Amniotic epithelial cell (primary cell): ENCODE measurements at regions not wholly inside any gene's neighbourhood (a gene's known extent, or its start where the extent isn't known, plus 50 kb on each side); places are given as distances from the start of the nearest gene placed in this dataset.

Experiments
- DNase-seq: peaks from one replicate; pipeline ENCODE4 v3.0.0-alpha.2; 2010; ENCODE audit warnings: low read depth

DNA sequence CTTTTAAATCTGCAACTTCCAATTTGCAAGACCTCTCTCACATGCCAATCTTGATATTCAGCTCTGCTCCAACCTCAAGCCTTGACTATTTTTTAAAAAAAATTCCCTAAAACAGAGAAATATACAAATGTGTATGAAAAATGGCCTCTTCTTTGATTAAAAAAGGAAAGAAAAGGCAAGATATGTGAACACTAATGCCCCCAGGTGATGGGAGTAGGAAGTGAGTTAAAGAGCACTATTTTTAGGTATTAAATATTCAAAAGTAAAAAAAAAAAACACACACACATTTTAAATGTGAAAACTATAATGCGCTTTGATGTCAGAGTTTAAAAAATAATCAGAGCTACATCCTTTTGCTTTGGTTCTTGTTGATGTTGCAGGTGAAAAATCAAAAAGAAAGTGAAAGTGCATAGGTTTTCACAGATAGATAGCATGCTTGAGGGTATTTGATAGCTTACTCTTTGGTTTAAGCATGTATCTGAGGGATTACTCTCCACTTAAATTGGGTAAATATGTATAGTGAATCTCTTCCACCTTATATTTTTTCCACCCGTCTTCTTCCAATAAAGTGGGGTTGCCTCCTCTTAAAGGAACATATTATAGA, 406.0 kb upstream of the POU3F3 start:
- no peak for DNase-seq

DNA sequence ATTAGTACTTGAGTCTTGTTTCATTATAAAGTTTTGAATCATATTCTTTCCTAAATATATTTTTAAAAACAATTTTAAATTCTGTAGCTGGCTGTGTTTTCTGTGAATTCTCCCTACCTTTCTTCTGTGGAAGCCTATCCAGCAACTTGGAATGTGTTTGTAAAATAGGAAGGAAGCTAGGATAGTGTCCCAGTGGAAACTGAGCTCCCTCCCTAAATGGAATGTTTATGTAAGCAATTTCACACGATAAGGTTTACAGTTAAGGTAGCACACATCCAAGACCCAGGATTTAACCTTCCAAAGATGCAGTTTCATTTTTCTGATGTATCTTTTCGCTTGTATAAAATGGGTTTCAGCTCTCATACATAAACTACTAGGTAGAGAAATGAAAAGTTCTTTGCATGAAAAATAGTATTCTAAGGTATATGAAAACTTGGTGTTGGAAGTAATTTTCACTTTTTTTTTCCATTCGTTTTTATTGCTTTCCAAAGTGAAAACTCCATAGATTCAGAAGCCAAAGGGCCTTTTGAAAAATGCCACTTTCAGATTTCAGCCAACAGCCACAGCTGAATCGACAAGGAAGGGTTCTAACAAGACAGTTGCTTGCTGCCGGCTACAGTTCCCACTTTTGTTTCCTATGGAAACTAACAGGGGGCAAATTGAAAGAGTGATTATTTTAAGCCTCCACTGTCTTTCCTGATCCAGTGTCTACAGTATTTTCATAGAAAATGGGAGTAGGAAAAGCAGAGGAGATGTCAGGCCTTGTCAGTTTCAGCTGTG, 405.1 kb upstream of the POU3F3 start:
- no peak for DNase-seq

DNA sequence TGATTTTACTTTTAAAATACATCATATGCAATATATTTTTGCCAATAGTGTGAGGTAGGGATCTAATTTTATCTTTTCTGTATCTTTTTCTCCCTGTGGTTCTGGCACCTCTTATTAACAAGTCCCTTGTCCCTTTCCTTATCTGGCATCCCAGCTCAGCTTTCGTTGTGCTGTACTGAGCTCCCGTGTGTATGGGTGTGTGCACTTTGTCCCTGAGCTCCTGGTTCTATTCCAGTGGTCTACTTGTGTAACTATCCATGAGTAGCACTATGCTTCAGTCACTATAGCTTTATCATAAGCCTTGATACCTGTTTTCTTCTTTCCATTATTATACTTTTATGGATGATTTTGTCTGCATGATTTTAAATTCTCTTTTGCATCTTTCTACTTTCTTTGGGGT, 401.4 kb upstream of the POU3F3 start:
- no peak for DNase-seq

DNA sequence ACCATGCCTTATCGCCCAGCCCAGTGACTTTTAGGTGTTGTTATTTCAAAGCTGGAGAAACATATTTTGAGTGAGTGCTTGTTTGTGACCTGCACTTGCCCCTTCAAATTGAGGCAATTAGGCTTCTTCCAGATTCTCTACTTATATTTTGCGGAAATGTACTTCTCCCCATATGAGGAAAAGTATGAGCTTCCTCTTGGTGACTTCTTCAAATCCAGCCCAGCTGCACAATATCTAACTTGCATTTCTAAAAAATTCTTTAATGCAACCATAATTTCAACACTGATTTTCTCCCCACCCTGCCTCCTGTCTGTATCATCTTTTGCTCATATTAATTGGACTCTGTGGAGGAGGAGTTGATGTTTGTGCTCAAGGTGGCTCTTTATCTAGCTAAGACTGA, 391.2 kb upstream of the POU3F3 start:
- no peak for DNase-seq

DNA sequence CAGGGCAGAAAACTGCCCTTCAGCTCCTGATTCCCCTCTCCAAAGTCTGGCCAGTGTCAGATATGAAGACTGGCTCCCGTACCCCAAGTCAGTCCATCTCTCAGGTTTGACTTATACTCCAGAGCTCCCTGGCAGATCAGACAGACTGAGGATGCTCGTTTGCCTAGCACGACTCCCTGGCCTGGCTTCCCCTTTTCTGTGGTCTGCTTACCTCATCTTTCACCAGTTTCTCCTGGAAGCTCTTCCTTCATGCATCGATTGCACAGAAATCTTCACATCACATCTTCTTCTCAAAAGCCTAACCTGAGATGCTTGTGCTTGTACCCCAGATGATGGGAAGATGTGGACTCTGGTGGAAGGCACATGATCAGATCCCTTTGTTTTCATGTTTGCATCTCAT, 387.9 kb upstream of the POU3F3 start:
- DNase-seq: no peak

DNA sequence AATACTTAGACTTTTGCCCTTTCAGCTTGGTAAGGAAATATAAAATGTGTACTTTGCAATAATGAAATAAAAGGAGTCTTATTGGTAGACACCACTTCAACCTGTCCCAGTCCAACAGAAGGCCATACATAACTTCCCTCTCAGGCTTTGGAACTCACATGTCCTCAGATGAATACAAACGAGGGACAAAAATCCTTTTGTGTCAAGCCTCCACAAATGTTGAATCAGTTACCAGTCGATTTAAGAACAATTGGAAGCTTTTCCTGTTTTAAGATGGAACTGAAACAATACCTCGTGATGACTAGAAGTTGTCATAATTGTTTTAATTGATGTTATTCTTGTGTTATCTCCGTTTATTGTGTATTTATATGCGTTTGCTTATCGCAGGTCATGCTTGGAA, 385.1 kb upstream of the POU3F3 start:
- no peak for DNase-seq

DNA sequence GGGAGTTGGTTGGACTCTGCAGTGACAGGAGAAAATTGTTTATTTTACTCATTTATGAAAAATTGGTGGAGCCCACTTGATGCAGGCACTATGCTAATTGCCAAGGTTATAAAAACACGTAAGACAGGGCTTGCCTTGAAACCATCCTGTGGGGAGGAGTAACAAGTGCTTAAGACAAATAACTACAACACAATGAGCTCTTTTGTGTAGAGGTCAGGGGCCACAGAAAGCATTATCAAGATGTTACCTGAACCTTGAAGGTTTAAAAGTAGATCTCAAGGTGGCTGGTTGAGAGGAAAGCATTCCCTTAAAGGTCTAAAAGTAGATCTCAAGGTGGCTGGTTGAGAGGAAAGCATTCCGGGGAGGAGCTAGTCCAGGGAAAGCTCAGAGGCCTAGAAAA, 381.8 kb upstream of the POU3F3 start:
- DNase-seq: no peak

DNA sequence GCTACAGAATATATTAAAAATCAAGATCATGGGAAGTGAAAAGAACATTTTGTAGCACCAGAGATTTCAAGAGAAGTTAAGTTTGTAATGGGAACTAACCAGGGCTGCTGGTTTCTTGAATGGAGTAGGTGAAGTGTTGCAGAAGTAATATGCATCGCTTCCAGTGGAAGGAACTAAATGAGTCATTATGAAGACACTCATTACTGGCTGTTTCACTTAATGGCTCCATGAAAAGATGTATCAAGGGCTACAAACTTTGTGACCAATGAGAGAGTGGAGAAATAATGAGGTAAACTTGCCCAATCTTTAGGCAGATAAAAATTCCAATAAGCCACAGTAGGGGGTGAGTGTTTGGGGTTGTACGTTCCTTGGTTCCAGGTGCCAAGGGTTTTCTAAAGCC, 380.4 kb upstream of the POU3F3 start:
- no peak for DNase-seq

DNA sequence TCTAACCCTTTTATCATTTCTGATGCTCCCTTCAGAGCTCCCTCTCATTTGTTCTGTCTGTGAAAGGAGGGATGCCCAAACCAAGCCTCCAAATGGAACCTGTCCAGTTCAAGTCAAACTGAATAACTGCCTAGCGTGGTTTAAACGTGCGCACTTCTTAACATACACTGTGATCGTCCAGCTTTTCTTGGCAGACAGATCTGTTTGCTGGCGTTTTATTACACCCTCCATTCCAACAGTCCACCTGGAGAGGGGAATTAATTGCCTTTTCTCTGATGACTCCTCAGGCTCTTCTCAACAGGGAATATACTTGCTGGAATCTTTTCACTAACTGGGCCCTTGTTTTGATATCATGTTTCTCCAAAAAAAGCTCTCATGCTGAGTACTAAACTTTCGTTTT, 379.2 kb upstream of the POU3F3 start:
- DNase-seq: no peak

DNA sequence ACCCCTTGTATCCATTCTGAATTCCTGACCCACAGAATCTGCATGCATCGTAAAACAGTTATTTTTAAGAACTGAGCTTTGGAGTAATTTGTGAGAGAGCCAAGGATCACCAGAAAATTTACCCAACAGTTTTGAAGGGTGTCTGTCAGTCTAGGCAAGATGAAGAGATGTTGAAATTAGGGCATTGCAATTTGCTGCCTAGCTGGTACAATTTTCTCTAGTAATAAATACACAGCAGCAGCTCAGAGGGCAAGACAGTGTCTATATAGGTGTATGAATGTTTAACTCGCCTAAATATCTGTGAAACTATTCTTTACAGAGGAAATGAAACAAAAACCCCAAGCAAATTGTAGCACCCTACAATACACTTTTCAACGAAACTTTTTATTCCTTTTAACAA, 377.8 kb upstream of the POU3F3 start:
- no peak for DNase-seq

DNA sequence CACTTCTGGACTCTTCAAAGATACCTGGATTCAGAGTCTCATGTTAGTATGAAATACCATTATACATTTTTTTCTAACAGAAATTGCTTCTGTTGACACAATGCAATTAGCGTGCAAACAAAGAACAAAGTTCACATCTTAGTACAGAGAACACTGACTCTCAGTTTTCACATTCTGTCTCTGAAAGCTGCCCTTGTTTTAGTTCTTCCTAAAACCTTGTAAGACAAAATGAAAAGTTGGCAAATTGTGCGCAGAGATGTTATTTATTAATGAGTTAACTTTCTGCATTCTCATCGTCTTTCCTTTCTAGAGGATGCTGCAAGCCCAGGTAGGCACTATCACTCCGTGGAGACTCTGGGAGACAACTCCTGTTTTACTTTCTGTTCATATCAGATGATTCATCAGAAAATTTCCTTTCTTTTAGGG, 377.3 kb upstream of the POU3F3 start:
- no peak for DNase-seq

DNA sequence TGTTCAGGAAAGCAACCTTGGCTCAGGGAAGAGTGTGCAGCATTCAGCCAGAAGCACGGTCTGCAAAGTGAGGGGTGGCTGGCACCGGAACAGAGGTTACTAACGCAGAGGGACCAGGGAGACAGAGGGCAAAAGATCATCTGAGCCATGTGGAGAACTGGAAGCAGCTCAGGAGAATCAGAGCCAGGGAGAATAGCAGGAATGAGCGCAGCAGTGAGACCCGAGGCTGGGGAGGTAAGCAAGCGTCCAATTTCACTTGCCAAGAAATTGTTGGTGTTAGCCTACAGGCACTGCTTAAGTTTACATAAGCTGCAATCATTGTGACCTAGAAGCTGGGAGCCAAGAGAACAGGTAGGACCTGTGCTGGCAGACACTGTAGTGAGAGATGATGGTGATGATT, 372.6 kb upstream of the POU3F3 start:
- DNase-seq: no peak

DNA sequence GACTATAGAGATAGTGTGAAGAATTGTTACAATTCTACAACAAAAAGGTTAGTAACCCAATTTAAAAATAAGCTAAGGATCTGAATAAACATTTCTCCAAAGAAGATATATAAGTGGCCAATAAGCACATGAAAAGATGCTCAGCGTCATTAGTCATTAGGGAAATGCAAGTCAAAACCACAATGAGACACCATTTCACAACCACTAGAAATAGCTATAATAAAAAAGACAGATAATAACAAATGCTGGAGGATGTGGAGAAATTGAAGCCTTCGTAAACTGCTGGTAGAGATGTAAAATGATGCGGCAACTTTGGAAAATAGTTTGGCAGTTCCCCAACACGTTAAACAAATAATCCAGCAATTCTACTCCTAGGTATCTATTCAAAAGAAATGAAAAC, 366.5 kb upstream of the POU3F3 start:
- no peak for DNase-seq

DNA sequence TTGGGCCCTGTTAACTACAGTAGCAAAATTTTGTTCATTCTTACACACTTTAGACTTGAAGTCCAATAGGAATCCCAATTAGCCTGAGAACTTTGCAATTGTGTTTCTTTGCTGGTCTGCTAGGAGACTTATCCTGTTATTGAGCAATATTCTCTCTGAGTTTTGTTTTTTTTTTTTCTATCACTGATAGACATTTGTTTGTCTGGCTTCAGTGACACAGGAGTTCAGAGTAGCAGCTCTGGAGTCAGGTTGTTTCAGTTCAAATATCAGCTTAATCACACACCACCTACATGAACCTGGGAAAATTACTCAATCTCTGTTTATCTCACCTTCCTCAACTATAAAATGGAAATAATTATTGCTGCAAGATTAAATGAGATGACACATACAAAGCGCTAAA, 360.2 kb upstream of the POU3F3 start:
- no peak for DNase-seq

DNA sequence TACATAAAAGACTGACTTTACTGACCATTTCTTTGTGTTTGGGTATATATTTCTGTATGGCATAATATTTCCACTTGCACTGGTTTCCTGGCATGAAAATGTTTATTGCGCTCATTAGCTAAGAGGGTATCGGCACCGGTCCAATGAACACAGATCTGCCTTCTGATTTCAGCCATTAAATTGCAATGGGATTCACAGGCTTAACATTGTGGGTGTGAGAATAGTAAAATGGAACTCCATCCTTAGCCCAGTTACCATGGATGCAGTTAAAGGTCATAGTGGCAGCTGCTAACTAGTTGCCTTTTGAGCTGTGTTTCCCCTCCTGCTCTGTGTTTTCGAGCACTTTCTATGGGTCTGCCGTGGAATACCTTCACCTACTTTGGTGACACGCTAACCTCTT, 352.6 kb upstream of the POU3F3 start:
- no peak for DNase-seq

DNA sequence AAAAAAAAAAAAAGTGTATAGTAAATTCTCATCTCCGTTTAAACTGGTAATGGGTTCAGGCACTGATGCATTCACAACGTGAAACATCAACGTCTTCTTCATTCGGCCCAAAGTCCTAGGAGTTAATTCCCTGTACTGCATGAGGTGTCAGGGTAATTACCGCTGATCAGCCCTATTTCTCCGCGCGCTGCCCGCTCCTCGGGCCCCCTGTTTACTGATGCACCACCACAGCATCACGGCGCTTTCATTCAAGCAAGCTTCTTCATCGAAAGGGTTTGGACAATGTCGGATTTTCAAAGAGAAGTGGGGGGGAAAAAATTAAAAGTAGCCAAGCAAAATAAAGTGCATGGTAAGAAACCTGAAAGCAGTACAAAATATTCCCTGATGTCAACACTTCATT, 352.0 kb upstream of the POU3F3 start:
- DNase-seq: no peak

DNA sequence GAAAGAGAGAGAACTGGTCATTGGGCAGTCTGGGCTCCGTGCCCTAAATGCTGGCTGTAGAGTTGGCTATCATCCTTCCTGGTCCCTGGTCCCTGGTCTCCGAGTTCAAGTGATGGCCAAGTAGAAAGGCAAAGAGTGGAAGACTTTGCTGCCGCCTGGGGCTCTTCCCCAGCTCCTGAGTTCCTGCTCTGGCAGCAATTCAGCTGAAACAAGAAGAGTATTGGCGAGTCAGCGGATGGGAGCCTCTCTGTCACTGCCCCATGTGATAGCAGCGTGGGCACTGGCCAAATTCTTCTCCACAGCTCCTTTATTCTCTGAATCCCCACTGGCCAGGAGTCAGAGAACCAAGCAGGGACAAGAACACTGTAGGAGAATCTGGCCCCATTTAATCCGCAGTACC, 351.0 kb upstream of the POU3F3 start:
- no peak for DNase-seq

DNA sequence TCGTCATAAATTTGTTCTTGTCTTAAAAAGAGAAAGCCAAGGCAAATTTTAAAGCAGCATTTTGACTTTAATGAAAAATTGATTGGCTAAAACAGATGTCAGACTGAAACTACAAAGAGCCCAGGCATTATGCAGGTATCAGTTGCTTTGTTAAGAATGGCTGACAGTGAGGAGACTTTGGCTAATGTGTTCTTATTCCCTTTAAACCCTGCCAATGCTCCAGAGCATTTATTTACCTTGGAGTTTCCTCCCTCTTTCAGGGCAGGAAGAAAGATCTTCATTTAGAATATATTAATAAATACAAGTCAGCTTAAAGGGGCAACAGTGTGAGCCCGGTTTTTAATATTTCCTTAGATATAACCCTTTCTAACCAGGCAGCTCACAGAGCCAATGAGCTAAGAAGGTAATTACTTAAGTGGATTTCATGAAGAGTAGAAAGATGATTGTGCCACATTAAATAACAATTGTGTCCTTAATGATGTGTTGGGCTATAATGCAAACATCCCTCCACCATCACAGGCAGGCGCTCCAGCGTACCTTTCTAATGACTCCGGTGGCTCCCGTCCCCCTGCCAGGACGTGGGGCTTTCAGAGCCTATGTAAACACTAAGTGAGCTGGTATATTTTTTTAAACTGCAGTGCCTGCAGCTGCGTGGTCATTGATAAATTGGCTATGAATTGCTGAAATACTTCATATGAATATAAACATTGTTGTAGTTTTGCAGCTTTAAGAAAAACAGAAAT, 349.4 kb upstream of the POU3F3 start:
- DNase-seq: no peak

DNA sequence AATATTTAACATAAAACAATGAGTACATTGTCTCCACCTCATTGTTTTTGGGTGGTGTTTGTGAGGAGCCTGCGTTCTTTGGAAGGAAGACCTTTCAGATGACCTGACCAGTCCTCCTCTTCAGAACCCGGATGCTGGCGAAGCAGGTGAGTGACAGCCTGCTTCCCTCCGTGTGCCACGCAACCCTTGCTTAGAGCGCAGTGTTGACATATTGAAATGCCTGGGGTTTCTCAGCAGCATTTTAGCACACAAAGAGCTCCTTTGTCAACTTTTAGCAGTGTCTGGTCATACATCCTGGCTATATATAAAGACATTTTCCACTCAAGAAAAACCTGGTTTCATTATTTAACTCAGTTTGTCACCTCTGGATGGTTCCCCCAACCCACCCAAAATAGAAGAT, 335.7 kb upstream of the POU3F3 start:
- DNase-seq: no peak

DNA sequence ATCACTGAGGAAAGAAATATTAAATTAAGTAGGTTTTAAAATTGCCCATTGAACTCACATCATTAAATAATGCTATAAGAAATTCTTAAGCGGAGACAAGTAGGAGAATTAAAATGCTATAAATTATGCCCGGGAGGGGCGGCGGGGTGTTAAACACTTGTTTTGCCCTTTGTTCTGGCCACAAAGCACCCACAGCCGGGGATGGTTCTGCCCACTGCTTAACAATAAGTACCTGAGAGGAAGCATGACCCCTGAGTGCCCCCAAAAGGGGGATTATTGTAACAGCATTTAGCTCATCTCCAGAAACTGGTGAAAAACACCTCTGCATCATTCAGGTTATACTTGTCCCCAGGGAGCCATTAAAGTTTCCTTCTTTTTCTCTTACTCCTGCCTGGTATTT, 332.7 kb upstream of the POU3F3 start:
- DNase-seq: no peak

DNA sequence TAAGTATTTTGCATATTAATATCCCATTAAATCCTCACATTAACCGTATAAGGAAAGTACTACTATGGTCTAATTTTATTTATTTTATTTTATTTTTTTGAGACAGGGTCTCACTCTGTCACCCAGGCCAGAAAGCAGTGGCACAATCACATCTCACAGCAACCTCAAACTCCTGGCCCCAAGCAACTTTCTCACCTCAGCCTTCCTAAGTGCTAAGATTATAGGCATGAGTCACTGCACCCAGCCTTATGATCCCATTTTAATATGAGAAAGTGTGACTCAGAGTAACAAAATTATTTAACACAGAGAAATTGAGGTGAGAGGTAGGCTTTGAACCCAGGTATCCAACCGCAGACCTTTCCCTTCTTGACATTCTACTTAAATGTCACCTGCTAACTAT, 330.0 kb upstream of the POU3F3 start:
- no peak for DNase-seq

DNA sequence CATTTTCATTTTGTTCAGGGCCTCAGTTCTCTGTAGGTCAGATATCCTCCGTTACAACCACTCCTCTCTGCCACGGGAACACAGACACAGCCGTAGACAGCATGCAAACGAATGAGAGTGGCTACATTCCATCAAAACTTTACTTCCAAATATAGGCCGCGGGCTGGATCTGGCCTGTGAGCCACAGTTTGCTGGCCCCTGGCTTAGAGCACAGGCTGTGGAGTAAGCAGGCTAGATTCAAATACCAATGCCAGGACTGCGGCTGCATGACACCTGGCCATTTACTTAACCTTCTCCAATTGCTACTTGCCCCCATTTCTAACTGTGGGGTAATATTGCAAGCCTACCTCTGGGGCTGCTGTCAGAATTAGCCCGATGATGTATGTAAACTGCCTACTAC, 325.8 kb upstream of the POU3F3 start:
- DNase-seq: no peak

DNA sequence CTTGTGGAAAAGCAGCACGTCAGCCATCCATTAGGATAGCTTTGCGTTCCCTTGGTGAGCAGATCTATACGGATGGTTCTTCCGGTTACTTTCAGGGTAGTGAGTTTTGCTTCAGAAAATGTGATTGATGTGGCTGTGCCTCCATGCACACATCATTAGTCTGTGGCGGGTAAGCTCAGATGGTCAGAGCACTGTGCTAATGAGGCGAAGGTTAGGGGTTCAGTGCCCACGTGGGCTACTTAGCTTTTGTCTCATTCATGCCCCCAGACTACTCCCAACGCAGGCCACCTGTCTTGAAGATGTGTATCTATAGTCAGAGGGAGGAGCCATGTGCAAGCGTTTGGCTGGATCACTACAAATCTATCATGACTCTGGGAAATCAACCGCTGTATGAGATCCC, 322.8 kb upstream of the POU3F3 start:
- no peak for DNase-seq

DNA sequence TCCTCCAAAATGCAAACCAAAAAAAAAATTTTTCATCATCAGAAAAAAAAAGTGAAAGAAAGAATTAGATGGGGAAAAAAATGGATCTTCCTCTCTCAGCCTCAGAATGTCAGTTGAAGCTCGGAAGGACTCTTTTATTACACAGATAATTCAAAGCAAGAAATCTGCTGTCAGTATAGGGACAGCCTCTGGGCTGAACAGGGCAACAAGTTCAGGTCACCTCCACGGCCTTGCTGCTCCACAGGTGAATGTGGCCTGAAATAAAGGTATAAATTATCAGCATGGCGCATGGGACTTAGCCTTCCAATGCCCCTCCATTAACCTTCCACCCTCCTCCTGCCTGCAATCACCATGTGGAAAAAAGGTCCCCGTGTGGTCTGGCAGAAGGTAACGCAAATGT, 316.8 kb upstream of the POU3F3 start:
- DNase-seq: no peak
